K562 (cell line): ENCODE measurements at regions not wholly inside any gene's neighbourhood (a gene's known extent, or its start where the extent isn't known, plus 50 kb on each side); places are given as distances from the start of the nearest gene placed in this dataset.

ENCODE experiments used
- ATAC-seq: fragments of 200-7000 bp; cut with Tn5 transposase; 3 replicates; pipeline ENCODE4 v1.9.1; 2020; ENCODE audit warnings: moderate library complexity
- BruUV-seq: library from RNA; stranded (reverse); fragments of 400-500 nt; replicated peaks from 2 replicates; lab custom pipeline; 2021; lab: Mats Ljungman, UMichigan
- CTCF ChIA-PET: fragments of 300-600 bp; formaldehyde crosslinking; extraction: SDS; loops from one replicate; lab custom pipeline; 2021; ENCODE audit warnings: low intra/inter-chr PET ratio; lab: Yijun Ruan, JAX
- POLR2A ChIA-PET: fragments of 300-600, 350-650 bp; sonication (Branson Sonifier 250); formaldehyde crosslinking; extraction: SDS; loops from one replicate; lab custom pipeline; 2021; ENCODE audit warnings: antibody characterized with exemption, inconsistent platforms; lab: Yijun Ruan, JAX
- DNase-seq, 4 experiments: peaks; one replicate each; pipeline versions ENCODE4 v3.0.0 to v3.0.0-alpha.2; 2011 to 2018; ENCODE audit warnings: low spot score in 3 of 4, mixed read lengths in 3 of 4; ENCODE audit errors: extremely low read depth in 1 of 4
- FAIRE-seq: peaks from 2 replicates; lab custom pipeline; 2011; peaks lifted over from hg19 to GRCh38; lab: Jason Lieb, UNC
- H2AFZ ChIP-seq: 2 replicates; pipeline ENCODE4 v1.6.0; 2011; ENCODE audit warnings: low read depth, low read length, control low read depth, inconsistent platforms
- H3K27ac ChIP-seq: fragments of 200-600 bp; 3 replicates; pipeline ENCODE4 v1.8.0; 2011; ENCODE audit warnings: low read depth, mild to moderate bottlenecking, control low read depth, inconsistent platforms, low read length, moderate library complexity, mixed read lengths; ENCODE audit errors: extremely low read depth
- H3K27me3 ChIP-seq, 2 experiments: fragments of 300-600 bp in 1 of 2; 2 replicates in 1 of 2; 3 replicates in 1 of 2; pipeline versions ENCODE4 v1.6.0 to v1.8.0; 2011; ENCODE audit warnings: inconsistent platforms in 2 of 2, low read length in 2 of 2, mild to moderate bottlenecking in 1 of 2, mixed read lengths in 1 of 2, moderate library complexity in 1 of 2; ENCODE audit not compliant: control insufficient read depth in 2 of 2, insufficient read depth in 2 of 2
- H3K36me3 ChIP-seq: fragments of 300-600 bp; 3 replicates; pipeline ENCODE4 v1.8.0; 2011; ENCODE audit warnings: mild to moderate bottlenecking, low read length, inconsistent platforms; ENCODE audit not compliant: control insufficient read depth, insufficient read depth
- H3K4me1 ChIP-seq, 2 experiments: fragments of 200-600 bp in 1 of 2; replicated peaks in 1 of 2; 2 replicates in 1 of 2; 3 replicates in 1 of 2; pipeline versions ENCODE4 v1.5.1 to v1.8.0; 2011; ENCODE audit warnings: inconsistent platforms in 2 of 2, low read length in 2 of 2, mild to moderate bottlenecking in 1 of 2, mixed read lengths in 1 of 2, moderate library complexity in 1 of 2; ENCODE audit not compliant: control insufficient read depth in 2 of 2, insufficient read depth in 2 of 2
- H3K4me2 ChIP-seq: 2 replicates; pipeline ENCODE4 v1.6.1; 2011; ENCODE audit warnings: low read length, control low read depth, inconsistent platforms, mixed read lengths; ENCODE audit not compliant: insufficient read depth
- H3K4me3 ChIP-seq: fragments of 200-600 bp; sonication (generic), shearing (Covaris generic); 2 replicates; pipeline ENCODE4 v1.5.1; 2016; ENCODE audit warnings: control low read depth, inconsistent platforms
- H3K79me2 ChIP-seq: fragments of 200-600 bp; 3 replicates; pipeline ENCODE4 v1.8.0; 2011; ENCODE audit warnings: low read length, inconsistent platforms; ENCODE audit not compliant: control insufficient read depth, insufficient read depth
- H3K9ac ChIP-seq, 2 experiments: 2 replicates each; pipeline versions ENCODE4 v1.6.0 to v1.6.1; 2011; ENCODE audit warnings: low read depth in 2 of 2, low read length in 2 of 2, control low read depth in 1 of 2, inconsistent platforms in 1 of 2, mild to moderate bottlenecking in 1 of 2, mixed read lengths in 1 of 2; ENCODE audit not compliant: insufficient read depth in 1 of 2
- H3K9me1 ChIP-seq: one replicate; pipeline ENCODE4 v1.6.0; 2011; ENCODE audit warnings: inconsistent platforms, mild to moderate bottlenecking, low read length, moderate library complexity; ENCODE audit not compliant: control insufficient read depth, insufficient read depth
- H3K9me3 ChIP-seq: replicated peaks from 2 replicates; pipeline ENCODE4 v1.5.1; 2011; ENCODE audit warnings: low read depth, low read length, inconsistent platforms; ENCODE audit not compliant: control insufficient read depth, insufficient read depth
- H4K20me1 ChIP-seq: replicated peaks from 2 replicates; pipeline ENCODE4 v1.6.1; 2011; ENCODE audit warnings: low read length, inconsistent platforms, mixed read lengths; ENCODE audit not compliant: control insufficient read depth, insufficient read depth
- ARNT ChIP-seq, 2 experiments: fragments of 450-650 bp; IDR thresholded peaks; 2 replicates each; pipeline ENCODE4 v1.6.1; 2016; ENCODE audit warnings: mild to moderate bottlenecking in 1 of 2
- ERF ChIP-seq: fragments of 450-650 bp; formaldehyde crosslinking; IDR thresholded peaks from 2 replicates; pipeline ENCODE4 v1.4.0; 2020; ENCODE audit warnings: mild to moderate bottlenecking, mixed read lengths
- FIP1L1 ChIP-seq: fragments of 200-400 bp; formaldehyde crosslinking; IDR thresholded peaks from 2 replicates; pipeline ENCODE4 v1.6.1; 2018; ENCODE audit warnings: mild to moderate bottlenecking, low read depth, low read length; ENCODE audit not compliant: poor library complexity, severe bottlenecking
- MAZ ChIP-seq, 2 experiments: fragments of 450-650 bp in 1 of 2; sonication (generic) in 1 of 2; formaldehyde crosslinking; IDR thresholded peaks in 1 of 2; conservative IDR thresholded peaks in 1 of 2; 2 replicates each; pipeline versions ENCODE4 v1.4.0 to v1.5.0; 2020; ENCODE audit warnings: mild to moderate bottlenecking in 1 of 2, missing genetic modification reagents in 1 of 2
- MIER1 ChIP-seq: fragments of 450-650 bp; IDR thresholded peaks from 2 replicates; pipeline ENCODE4 v1.6.1; 2016; ENCODE audit warnings: antibody characterized with exemption, mild to moderate bottlenecking, low read depth
- NFATC3 ChIP-seq: fragments of 450-650 bp; IDR thresholded peaks from 2 replicates; pipeline ENCODE4 v1.6.1; 2017; ENCODE audit warnings: mild to moderate bottlenecking
- NR2F6 ChIP-seq: fragments of 450-650 bp; formaldehyde crosslinking; IDR thresholded peaks from 2 replicates; pipeline ENCODE4 v1.4.0; 2020; ENCODE audit warnings: mild to moderate bottlenecking
- SNRNP70 ChIP-seq: fragments of 200-400 bp; formaldehyde crosslinking; optimal IDR thresholded peaks from 2 replicates; pipeline ENCODE3; 2017; ENCODE audit warnings: low read depth, low read length
- TCF7L2 ChIP-seq: fragments of 150-350 bp; IDR thresholded peaks from 2 replicates; pipeline ENCODE4 v1.6.1; 2016; ENCODE audit warnings: low read depth, mild to moderate bottlenecking, low read length, moderate library complexity
- ZNF263 ChIP-seq: sonication (generic); formaldehyde crosslinking; IDR thresholded peaks from 2 replicates; pipeline ENCODE4 v1.8.0; 2022; ENCODE audit warnings: mild to moderate bottlenecking, missing genetic modification reagents, borderline replicate concordance
- WGBS: fragments of 100-300 bp; shearing (Covaris generic); methylation state at CpG from one replicate; pipeline ENCODE4 v1.1.6; 2016; ENCODE audit warnings: low coverage, mixed read lengths; ENCODE audit not compliant: insufficient coverage; ENCODE audit errors: missing lambda C conversion rate; 5-methylcytosine and 5-hydroxymethylcytosine counted together
- in situ Hi-C: fragments of 300-500 bp; cut with MboI; formaldehyde crosslinking; loops from 4 replicates; pipeline ENCODE4 v1.15.0; 2018; ENCODE audit warnings: inconsistent platforms, mixed read lengths
- intact Hi-C: fragments of 100-400 bp; cut with micrococcal nuclease; formaldehyde crosslinking; loops from 2 replicates; pipeline ENCODE4 v1.14.2; 2022
- TF ChIP-seq, protein P1 (sequence below), 2 experiments: IDR thresholded peaks in 1 of 2; conservative IDR thresholded peaks in 1 of 2; 2 replicates each; pipeline ENCODE4 v1.6.1; 2016; ENCODE audit warnings: low read depth in 2 of 2, mild to moderate bottlenecking in 1 of 2, missing compliant biosample characterization in 1 of 2, missing genetic modification characterization in 1 of 2, moderate library complexity in 1 of 2

DNA sequence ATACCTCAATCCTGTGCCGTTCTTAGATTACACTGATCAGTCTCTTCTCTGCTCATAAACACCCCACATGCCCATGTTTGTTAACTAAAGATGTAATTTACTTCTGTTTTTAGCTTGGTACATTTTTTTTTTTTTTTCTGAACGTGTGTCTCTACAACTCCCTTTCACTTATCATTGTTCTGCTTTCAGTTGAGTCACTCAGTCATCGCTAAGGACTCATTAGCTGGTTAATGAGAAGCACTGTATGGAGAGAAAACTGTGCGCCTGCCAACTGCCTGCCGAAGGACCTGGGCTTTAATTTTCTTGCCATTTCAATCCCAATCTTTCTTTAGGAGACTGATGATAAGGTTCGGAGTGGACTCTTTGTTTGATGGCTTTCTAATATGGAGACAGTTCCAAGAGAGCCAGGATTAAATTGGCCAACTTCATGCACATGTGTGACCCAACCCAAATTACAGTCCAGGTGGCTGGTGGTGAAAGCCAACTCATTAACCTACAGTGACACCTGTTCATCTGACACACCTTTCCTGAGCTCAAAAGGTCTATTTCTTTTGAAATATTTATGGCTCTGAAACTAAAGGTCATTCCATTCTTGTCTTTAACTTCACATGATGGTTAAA is 334.1 kb downstream of the BCKDHB start:
- no peak overlapping the region for H2AFZ ChIP-seq
- H3K4me1 ChIP-seq = no peaks in the 10 kb centered on the region
- no peaks in the 10 kb centered on the region for H4K20me1 ChIP-seq
- no peak overlapping the region for H3K4me2 ChIP-seq
- H3K27me3 ChIP-seq = no peaks in the 10 kb centered on the region
- no peaks in the 10 kb centered on the region for H3K36me3 ChIP-seq
- DNase-seq (no peak), ATAC-seq (no peak)
- no peak overlapping the region for H3K4me3 ChIP-seq
- no peak overlapping the region for H3K27ac ChIP-seq
- no peaks in the 10 kb centered on the region for H3K9me3 ChIP-seq
- CTCF ChIA-PET = no interaction called here
- intact Hi-C loops = no loop called here
- POLR2A ChIA-PET = no interaction called here
- in situ Hi-C loops = no loop called here
- no peak overlapping the region for H3K9ac ChIP-seq
- H3K9me1 ChIP-seq = no peaks in the 10 kb centered on the region
- H3K79me2 ChIP-seq = no peaks in the 10 kb centered on the region
- TF ChIP-seq MIER1 (no peak), FIP1L1 (no peak), MAZ (CRISPR knock-in tag; conservative IDR thresholded peaks at IDR 0.05 in 1 of 2, IDR thresholded peaks at IDR 0.05 in 1 of 2) (no peak)
- TF ChIP-seq, all 486 proteins: peak for 0
- no TSS peak for BruUV-seq
- 0% methylated on average over 6 of the region's 6 CpGs for WGBS
- FAIRE-seq = no peak

DNA sequence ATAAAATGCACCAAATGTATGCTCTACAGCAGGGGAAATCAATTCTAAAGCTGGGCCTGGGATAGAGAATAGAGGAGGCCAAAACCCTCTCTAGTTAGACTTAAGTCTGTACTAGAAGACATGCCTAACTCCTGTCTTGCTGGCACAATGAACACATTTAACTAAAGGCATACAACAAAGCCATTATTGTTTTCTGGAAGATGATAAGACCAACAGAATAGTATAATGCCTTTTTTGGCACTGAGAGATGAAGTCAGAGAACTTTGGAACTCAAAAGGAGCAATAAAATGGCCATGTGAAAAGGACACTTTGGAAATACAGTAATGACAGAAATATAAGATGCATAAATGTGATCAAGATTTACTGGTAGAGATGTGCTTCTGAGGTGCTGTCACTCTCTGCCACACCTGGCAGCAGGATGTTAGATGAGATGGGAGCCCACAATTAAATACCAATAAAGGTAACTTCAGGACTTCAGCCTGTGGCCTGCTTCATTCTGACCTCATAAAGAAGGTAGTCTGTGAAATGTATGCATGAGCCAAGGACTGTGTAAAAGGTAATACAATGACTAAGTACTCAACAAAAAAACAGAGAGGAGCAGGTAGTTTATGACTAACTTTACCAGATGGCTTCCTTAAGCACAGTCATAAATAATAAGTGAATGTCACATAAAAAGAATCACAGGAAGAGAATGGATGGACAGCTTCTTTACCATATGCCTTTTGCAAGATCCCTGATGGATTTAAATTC is 333.4 kb downstream of the BCKDHB start:
- Histone ChIP-seq H3K9me3 (no peaks in the 10 kb centered on the region), H3K4me1 (no peaks in the 10 kb centered on the region), H3K9ac (no peak overlapping the region), H3K27me3 (no peaks in the 10 kb centered on the region), H3K9me1 (no peaks in the 10 kb centered on the region), H2AFZ (no peak overlapping the region), H3K4me3 (no peak overlapping the region), H3K27ac (no peak overlapping the region), H4K20me1 (no peaks in the 10 kb centered on the region), H3K36me3 (no peaks in the 10 kb centered on the region), H3K4me2 (no peak overlapping the region), H3K79me2 (no peaks in the 10 kb centered on the region)
- intact Hi-C loops = no loop called here
- no TSS peak for BruUV-seq
- ChIA-PET CTCF (no interaction called here), POLR2A (no interaction called here)
- ATAC-seq (no peak), DNase-seq (no peak), FAIRE-seq (no peak)
- in situ Hi-C loops = no loop called here
- TF ChIP-seq TCF7L2 = no peak
- TF ChIP-seq, protein P1, sequence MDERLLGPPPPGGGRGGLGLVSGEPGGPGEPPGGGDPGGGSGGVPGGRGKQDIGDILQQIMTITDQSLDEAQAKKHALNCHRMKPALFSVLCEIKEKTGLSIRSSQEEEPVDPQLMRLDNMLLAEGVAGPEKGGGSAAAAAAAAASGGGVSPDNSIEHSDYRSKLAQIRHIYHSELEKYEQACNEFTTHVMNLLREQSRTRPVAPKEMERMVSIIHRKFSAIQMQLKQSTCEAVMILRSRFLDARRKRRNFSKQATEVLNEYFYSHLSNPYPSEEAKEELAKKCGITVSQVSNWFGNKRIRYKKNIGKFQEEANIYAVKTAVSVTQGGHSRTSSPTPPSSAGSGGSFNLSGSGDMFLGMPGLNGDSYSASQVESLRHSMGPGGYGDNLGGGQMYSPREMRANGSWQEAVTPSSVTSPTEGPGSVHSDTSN (CRISPR knock-in tag; IDR thresholded peaks at IDR 0.05; ENCODE audit: low read depth) = no peak
- TF ChIP-seq, protein P1 (tag; conservative IDR thresholded peaks at IDR 0.05; ENCODE audit: low read depth) = no peak
- TF ChIP-seq SNRNP70 = no peak
- no peak for TF ChIP-seq ERF (CRISPR knock-in tag)
- TF ChIP-seq NR2F6 (CRISPR knock-in tag) = no peak
- no peak for TF ChIP-seq ZNF263 (CRISPR knock-in tag)
- TF ChIP-seq NFATC3 = no peak
- no peak for TF ChIP-seq ARNT (IDR thresholded peaks at IDR 0.05)
